HG02623 (cell line): ENCODE measurements at regions not wholly inside any gene's neighbourhood (a gene's known extent, or its start where the extent isn't known, plus 50 kb on each side); places are given as distances from the start of the nearest gene placed in this dataset.

Experiments used
- ATAC-seq: cut with Tn5 transposase; IDR thresholded peaks from one replicate; pipeline ENCODE4 v1.9.1; 2021; ENCODE audit warnings: moderate library complexity; ENCODE audit not compliant: unreplicated experiment

- ATAC-seq, result no peak
These were observed 794.3 kb upstream of the ZEB2 start for GRCh38 chr2:145314119-145314633.

DNA sequence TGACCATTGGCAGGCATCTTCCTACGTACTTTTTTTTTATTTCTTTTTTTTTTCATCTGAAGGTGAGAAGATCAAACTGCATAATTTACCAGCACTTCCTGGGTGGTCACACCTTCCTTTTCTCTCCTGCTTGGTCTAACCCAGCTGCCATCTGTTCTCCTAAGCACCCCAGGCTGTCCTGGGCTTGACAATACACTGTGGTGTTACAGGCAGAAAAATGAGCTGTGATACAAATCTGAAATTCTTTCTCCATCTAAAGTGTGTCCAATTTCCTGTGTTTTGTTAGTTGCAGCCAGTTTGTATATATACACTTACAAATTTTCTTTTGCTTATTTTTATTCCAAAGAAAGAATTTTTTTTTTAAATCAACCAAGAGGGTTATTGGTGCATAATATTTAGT, 786.0 kb upstream of the ZEB2 start:
- ATAC-seq, result no peak

GRCh38 chr2:145304501-145304900, 784.6 kb upstream of the ZEB2 start:
- ATAC-seq, result no peak

GRCh38 chr2:145303536-145303935, 783.6 kb upstream of the ZEB2 start:
- ATAC-seq, result no peak

- no peak for ATAC-seq
These were observed 783.0 kb upstream of the ZEB2 start for GRCh38 chr2:145302886-145303285.

GRCh38 chr2:145302451-145302850, 782.5 kb upstream of the ZEB2 start:
- ATAC-seq, result no peak

- ATAC-seq, result no peak
These were observed 779.4 kb upstream of the ZEB2 start for GRCh38 chr2:145299368-145299767.

DNA sequence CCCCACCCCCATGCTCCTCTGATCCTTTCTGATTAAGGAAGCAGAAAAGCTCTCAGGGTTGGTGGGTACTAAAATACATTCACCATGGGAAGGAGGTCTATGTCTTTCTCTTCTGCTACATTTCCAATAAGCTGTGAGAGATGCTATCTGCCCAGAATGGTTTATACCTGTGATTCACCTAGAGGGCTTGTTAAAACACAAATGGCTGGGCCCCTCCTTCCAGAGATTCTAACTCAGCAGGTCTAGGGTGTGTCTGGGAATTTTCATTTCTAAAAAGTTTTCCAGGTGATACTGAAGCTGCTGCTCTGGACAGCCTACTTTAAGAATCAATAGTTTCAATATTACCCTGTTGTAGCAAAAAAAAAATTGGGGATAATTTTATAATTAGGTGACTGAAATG, 772.2 kb upstream of the ZEB2 start:
- ATAC-seq, result no peak

GRCh38 chr2:145290986-145291385, 771.1 kb upstream of the ZEB2 start:
- ATAC-seq, result no peak

GRCh38 chr2:145289946-145290345, 770.0 kb upstream of the ZEB2 start:
- no peak for ATAC-seq

GRCh38 chr2:145288650-145289496, 769.0 kb upstream of the ZEB2 start:
- no peak for ATAC-seq

DNA sequence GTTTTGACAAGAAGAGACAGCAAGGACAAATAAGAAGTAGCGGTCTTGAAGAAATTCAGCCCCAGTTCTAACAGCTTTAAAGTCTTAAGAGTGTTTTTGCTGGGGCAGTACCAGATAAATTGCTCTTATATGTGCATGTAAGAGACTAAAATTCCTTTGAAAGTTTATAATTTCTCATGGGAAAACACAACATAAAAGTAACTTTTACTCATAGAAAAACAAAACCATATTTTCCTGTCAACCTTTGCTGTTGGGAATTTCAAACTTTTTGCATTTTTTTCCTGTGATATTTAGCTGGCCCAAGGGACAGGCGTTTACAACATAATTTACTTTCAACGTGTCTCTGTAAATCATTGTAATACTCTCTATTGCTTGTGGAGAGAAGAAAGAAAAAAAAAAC, 767.8 kb upstream of the ZEB2 start:
- ATAC-seq, result no peak

DNA sequence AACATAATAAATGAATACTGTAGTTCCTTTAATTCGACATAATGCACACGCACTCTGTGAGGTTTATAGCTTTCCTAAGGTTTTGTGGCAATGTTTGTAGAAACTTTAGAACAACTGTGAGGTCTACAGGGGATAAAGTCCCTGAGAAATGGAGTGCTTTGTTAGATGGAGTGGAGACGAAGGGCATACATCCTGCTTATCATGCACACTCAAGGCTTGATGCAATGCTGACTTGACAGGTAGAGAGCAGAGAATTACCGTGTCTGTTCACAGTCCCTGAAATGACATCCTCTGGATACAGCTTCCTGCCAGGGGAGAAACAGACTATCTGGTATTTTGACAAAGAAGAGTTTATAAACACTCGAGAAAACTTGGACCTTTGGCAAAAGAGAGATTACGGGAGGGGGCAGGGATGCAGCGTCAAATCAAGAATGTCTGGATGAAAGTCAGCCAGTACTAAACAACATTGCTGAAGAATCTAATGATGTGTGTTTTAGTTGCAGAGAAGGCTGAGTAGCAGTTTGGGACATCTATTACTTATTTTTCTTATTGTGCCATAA, 766.9 kb upstream of the ZEB2 start:
- no peak for ATAC-seq

GRCh38 chr2:145284551-145284950, 764.6 kb upstream of the ZEB2 start:
- no peak for ATAC-seq

- no peak for ATAC-seq
These were observed 763.2 kb upstream of the ZEB2 start for GRCh38 chr2:145283131-145283530.

- ATAC-seq, result no peak
These were observed 758.0 kb upstream of the ZEB2 start for GRCh38 chr2:145277922-145278321.

DNA sequence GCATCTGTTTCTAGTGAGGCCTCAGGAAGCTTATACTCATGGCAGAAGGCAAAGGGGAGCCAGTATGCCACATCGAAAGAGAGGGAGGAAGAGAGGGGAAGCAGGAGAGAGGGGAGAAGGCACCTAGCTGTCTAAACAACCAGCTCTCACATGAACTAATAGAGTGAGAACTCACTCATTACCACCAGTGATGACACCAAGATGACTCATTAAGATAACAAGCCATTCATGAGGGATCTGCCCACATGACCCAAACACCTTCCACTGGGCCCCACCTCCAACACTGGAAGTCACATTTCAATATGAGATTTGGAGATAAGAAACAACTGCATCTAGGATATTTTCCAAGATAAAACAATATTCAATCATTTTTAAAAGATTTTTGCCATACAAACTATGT, 753.9 kb upstream of the ZEB2 start:
- ATAC-seq, result no peak

DNA sequence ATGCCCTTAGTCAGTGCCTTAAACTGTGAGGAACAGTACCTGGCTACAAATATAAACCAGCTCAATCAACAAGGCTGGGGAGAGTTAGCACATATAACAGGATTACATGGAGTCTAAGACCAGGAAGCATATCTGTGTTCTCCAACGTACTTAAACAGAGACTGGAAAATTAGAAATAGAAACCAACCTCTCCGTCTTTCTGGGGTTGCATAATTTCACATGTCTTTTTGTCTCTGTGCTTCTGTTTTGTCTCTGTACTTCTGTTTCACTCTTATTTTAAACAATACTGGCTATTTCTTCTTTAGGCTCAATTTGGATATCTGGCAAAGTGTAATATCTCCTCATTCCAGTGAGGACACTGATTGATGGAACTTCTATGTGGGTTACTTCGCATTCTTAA, 749.0 kb upstream of the ZEB2 start:
- ATAC-seq, result no peak

GRCh38 chr2:145267451-145267850, 747.5 kb upstream of the ZEB2 start:
- no peak for ATAC-seq

- ATAC-seq, result no peak
These were observed 745.3 kb upstream of the ZEB2 start for GRCh38 chr2:145265244-145265643.

GRCh38 chr2:145260674-145261073, 740.8 kb upstream of the ZEB2 start:
- no peak for ATAC-seq

- ATAC-seq, result no peak
These were observed 740.2 kb upstream of the ZEB2 start for GRCh38 chr2:145260081-145260480.
